ENCODE measurements at regions not wholly inside any gene's neighbourhood (a gene's known extent, or its start where the extent isn't known, plus 50 kb on each side); places are given as distances from the start of the nearest gene placed in this dataset.

GRCh38 chr12:43106355-43106754, 445.6 kb downstream of the ADAMTS20 start:
- ATAC-seq (no peak), DNase-seq (no peak)
- intact Hi-C loops (cut with micrococcal nuclease): loop anchor here (10.0 kb wide), 1 partner anchor 48 kb away; no protein-coding TSS in a partner anchor
- Histone ChIP-seq H3K9me3 (ENCODE audit: low read length) (no peaks in the 10 kb centered on the region), H3K4me2 (ENCODE audit: low read length) (no peak overlapping the region), H3F3A (ENCODE audit: low read length, unreplicated experiment) (no peaks in the 10 kb centered on the region), H3K4me3 (ENCODE audit: low read length) (no peak overlapping the region), H2AFZ (ENCODE audit: low read length) (no peak overlapping the region), H3K79me2 (ENCODE audit: low read length) (no peaks in the 10 kb centered on the region), H3K27me3 (ENCODE audit: low read length) (no peaks in the 10 kb centered on the region), H3K9me2 (replicated peaks; ENCODE audit: low read length) (no peaks in the 10 kb centered on the region), H3K36me3 (ENCODE audit: low read depth, low read length) (no peaks in the 10 kb centered on the region), H3K4me1 (ENCODE audit: insufficient read depth, low read length) (peaks cover 10% of the 10 kb centered on the region), H4K20me1 (ENCODE audit: low read length) (no peaks in the 10 kb centered on the region), H3K9ac (ENCODE audit: low read length) (no peak overlapping the region), H3K27ac (ENCODE audit: low read length) (no peak overlapping the region)
- TF ChIP-seq EZH2phosphoT487 (IDR thresholded peaks at IDR 0.05; ENCODE audit: borderline replicate concordance, low read length) (no peak), CTCF (conservative IDR thresholded peaks at IDR 0.05; ENCODE audit: low read depth, low read length) (no peak), EZH2 (IDR thresholded peaks at IDR 0.05; ENCODE audit: low read length, unreplicated experiment) (no peak)
- no TSS peak for BruUV-seq (replicated peaks)
- ChIA-PET CTCF (no interaction called here), POLR2A (ENCODE audit: unreplicated experiment) (no interaction called here)

GRCh38 chr12:43105426-43105981, 446.5 kb downstream of the ADAMTS20 start:
- Histone ChIP-seq H3K9me2 (replicated peaks; ENCODE audit: low read length) (no peaks in the 10 kb centered on the region), H3K4me3 (ENCODE audit: low read length) (no peak overlapping the region), H3F3A (ENCODE audit: low read length, unreplicated experiment) (no peaks in the 10 kb centered on the region), H3K79me2 (ENCODE audit: low read length) (no peaks in the 10 kb centered on the region), H3K9ac (ENCODE audit: low read length) (no peak overlapping the region), H3K36me3 (ENCODE audit: low read depth, low read length) (no peaks in the 10 kb centered on the region), H3K4me1 (ENCODE audit: insufficient read depth, low read length) (peaks cover 10% of the 10 kb centered on the region), H2AFZ (ENCODE audit: low read length) (no peak overlapping the region), H3K27ac (ENCODE audit: low read length) (no peak overlapping the region), H3K27me3 (ENCODE audit: low read length) (no peaks in the 10 kb centered on the region), H3K9me3 (ENCODE audit: low read length) (no peaks in the 10 kb centered on the region), H3K4me2 (ENCODE audit: low read length) (no peak overlapping the region), H4K20me1 (ENCODE audit: low read length) (no peaks in the 10 kb centered on the region)
- intact Hi-C loops (cut with micrococcal nuclease): loop anchor here (10.0 kb wide), 1 partner anchor 49 kb away; no protein-coding TSS in a partner anchor
- POLR2A ChIA-PET (ENCODE audit: unreplicated experiment): no interaction called here
- ATAC-seq (no peak), DNase-seq (no peak)
- CTCF ChIA-PET: no interaction called here
- BruUV-seq (replicated peaks): no TSS peak
- TF ChIP-seq EZH2phosphoT487 (IDR thresholded peaks at IDR 0.05; ENCODE audit: borderline replicate concordance, low read length): no peak
- TF ChIP-seq CTCF (conservative IDR thresholded peaks at IDR 0.05; ENCODE audit: low read depth, low read length): no peak
- no peak for TF ChIP-seq EZH2 (IDR thresholded peaks at IDR 0.05; ENCODE audit: low read length, unreplicated experiment)

- POLR2A ChIA-PET (ENCODE audit: unreplicated experiment): interaction anchor here (0.5 kb wide), 1 partner anchor 64 kb away, joined by 4 read pairs; no protein-coding TSS in a partner anchor
- Histone ChIP-seq H3K36me3 (ENCODE audit: low read depth, low read length) (no peaks in the 10 kb centered on the region), H3K9me3 (ENCODE audit: low read length) (no peaks in the 10 kb centered on the region), H3F3A (ENCODE audit: low read length, unreplicated experiment) (no peaks in the 10 kb centered on the region), H3K4me1 (ENCODE audit: insufficient read depth, low read length) (peaks cover 15% of the 10 kb centered on the region), H3K79me2 (ENCODE audit: low read length) (no peaks in the 10 kb centered on the region), H3K9ac (ENCODE audit: low read length) (no peak overlapping the region), H4K20me1 (ENCODE audit: low read length) (no peaks in the 10 kb centered on the region), H3K27ac (ENCODE audit: low read length) (no peak overlapping the region), H3K27me3 (ENCODE audit: low read length) (no peaks in the 10 kb centered on the region), H3K4me3 (ENCODE audit: low read length) (no peak overlapping the region), H3K9me2 (replicated peaks; ENCODE audit: low read length) (no peaks in the 10 kb centered on the region), H3K4me2 (ENCODE audit: low read length) (no peak overlapping the region), H2AFZ (ENCODE audit: low read length) (no peak overlapping the region)
- intact Hi-C loops (cut with micrococcal nuclease): loop anchor here (10.0 kb wide), 1 partner anchor 50 kb away; no protein-coding TSS in a partner anchor
- BruUV-seq (replicated peaks): no TSS peak
- ATAC-seq (peak; percentile 96), DNase-seq (peak; percentile 69)
- CTCF ChIA-PET: interaction anchor here (0.6 kb wide), 1 partner anchor 65 kb away, joined by 3 read pairs; no protein-coding TSS in a partner anchor
- no peak for TF ChIP-seq EZH2phosphoT487 (IDR thresholded peaks at IDR 0.05; ENCODE audit: borderline replicate concordance, low read length)
- TF ChIP-seq CTCF (conservative IDR thresholded peaks at IDR 0.05; ENCODE audit: low read depth, low read length): peak; percentile 37
Measured at GRCh38 chr12:43104494-43104893, 447.5 kb downstream of the ADAMTS20 start.

Data from PC-3 (cell line).